Vagina (tissue), 2 donors: ENCODE measurements at regions not wholly inside any gene's neighbourhood (a gene's known extent, or its start where the extent isn't known, plus 50 kb on each side); places are given as distances from the start of the nearest gene placed in this dataset.

Experiments used
- CTCF ChIP-seq, 3 experiments: fragments of 450-650 bp in 2 of 3; fragments of 200-600 bp in 1 of 3; sonication (generic) in 1 of 3; IDR thresholded peaks; one replicate each; pipeline ENCODE4 v1.5.1; 2017 to 2019; ENCODE audit warnings: antibody characterized with exemption in 3 of 3, mild to moderate bottlenecking in 2 of 3, moderate library complexity in 2 of 3
- POLR2A ChIP-seq, 2 donors: fragments of 450-650 bp; IDR thresholded peaks; one replicate each; pipeline ENCODE4 v1.6.1; 2017; ENCODE audit warnings: antibody characterized with exemption in 2 of 2, mild to moderate bottlenecking in 2 of 2, moderate library complexity in 2 of 2
- POLR2AphosphoS5 ChIP-seq, 2 donors: sonication (generic); formaldehyde crosslinking; IDR thresholded peaks; one replicate each; pipeline ENCODE4 v1.9.0; 2017; ENCODE audit warnings: antibody characterized with exemption in 2 of 2, mild to moderate bottlenecking in 2 of 2, low read depth in 1 of 2; ENCODE audit not compliant: insufficient read depth in 1 of 2

- no peak for TF ChIP-seq POLR2A (IDR thresholded peaks at IDR 0.05)
- TF ChIP-seq CTCF (IDR thresholded peaks at IDR 0.05), result no peak
- TF ChIP-seq POLR2AphosphoS5 (IDR thresholded peaks at IDR 0.05; ENCODE audit: insufficient read depth in 1 of 2, low read depth in 1 of 2), result no peak
Observed at GRCh38 chr5:2575871-2576270, 175.6 kb downstream of the IRX2 start.
